ENCODE measurements at regions not wholly inside any gene's neighbourhood (a gene's known extent, or its start where the extent isn't known, plus 50 kb on each side); places are given as distances from the start of the nearest gene placed in this dataset.
"Not testable (repeated sequence)": the region's sequence is repeated elsewhere in the genome, so short reads cannot be mapped to it uniquely, and the experiment has no call there.

DNA sequence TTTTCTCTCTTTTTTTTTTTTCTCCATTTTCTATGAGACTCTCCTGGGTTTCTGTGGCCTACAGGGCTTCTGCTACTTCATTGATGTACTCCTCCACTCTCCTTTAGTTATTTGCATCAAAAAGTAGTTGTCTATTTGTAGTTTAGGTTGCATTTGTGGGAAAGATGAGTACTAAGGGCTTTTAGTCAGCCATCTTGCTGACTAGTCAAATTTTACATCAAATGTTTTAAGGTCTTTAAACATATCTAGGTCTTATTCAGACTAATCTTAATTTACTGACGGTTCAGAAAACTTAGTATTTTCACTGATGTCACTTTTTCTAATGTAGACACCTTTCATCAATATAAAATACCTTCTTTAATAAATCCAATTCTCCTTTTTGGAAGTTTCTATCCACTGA, 871.0 kb downstream of the PLOD2 start:
- TF ChIP-seq, protein P1, sequence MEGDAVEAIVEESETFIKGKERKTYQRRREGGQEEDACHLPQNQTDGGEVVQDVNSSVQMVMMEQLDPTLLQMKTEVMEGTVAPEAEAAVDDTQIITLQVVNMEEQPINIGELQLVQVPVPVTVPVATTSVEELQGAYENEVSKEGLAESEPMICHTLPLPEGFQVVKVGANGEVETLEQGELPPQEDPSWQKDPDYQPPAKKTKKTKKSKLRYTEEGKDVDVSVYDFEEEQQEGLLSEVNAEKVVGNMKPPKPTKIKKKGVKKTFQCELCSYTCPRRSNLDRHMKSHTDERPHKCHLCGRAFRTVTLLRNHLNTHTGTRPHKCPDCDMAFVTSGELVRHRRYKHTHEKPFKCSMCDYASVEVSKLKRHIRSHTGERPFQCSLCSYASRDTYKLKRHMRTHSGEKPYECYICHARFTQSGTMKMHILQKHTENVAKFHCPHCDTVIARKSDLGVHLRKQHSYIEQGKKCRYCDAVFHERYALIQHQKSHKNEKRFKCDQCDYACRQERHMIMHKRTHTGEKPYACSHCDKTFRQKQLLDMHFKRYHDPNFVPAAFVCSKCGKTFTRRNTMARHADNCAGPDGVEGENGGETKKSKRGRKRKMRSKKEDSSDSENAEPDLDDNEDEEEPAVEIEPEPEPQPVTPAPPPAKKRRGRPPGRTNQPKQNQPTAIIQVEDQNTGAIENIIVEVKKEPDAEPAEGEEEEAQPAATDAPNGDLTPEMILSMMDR (IDR thresholded peaks at IDR 0.05) = no peak
- Histone ChIP-seq H3K4me1 (ENCODE audit: control insufficient read depth in 1 of 2, low read depth in 2 of 2) (no peaks in the 10 kb centered on the region), H3K27me3 (replicated peaks; ENCODE audit: insufficient read depth) (no peaks in the 10 kb centered on the region), H3K9me3 (no peaks in the 10 kb centered on the region), H3K36me3 (no peaks in the 10 kb centered on the region), H3K4me3 (no peak overlapping the region), H3K27ac (no peak overlapping the region)
- DNase-seq (ENCODE audit: low spot score) = no peak
- ATAC-seq (ENCODE audit: insufficient number of reproducible peaks, low FRiP score, low read depth) = no peak

DNA sequence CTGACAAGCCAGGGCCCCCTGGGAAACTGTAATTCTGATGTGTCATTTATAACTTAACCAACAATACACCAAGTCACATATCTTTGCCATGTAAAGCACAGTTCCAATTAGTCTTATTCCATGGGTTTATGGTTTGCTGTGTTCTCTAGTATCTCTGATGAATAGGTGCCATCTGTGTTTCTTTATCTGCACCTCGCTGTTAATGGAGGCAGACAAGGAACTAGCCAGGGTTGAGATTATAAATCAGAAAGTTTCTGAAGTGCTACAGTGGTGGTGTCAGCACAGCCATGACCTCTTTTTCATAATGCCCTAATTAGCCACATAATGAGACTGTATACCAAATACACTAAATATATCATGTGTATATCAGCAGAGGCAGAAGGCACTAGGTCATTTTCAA, 866.4 kb downstream of the PLOD2 start:
- ATAC-seq (ENCODE audit: insufficient number of reproducible peaks, low FRiP score, low read depth) (no peak), DNase-seq (ENCODE audit: low spot score) (no peak)
- H3K36me3 ChIP-seq = no peaks in the 10 kb centered on the region
- H3K4me1 ChIP-seq (ENCODE audit: control insufficient read depth in 1 of 2, low read depth in 2 of 2) = no peaks in the 10 kb centered on the region
- H3K27ac ChIP-seq = no peak overlapping the region
- TF ChIP-seq, protein P1 (IDR thresholded peaks at IDR 0.05) = no peak
- H3K27me3 ChIP-seq (replicated peaks; ENCODE audit: insufficient read depth) = no peaks in the 10 kb centered on the region
- no peak overlapping the region for H3K4me3 ChIP-seq
- no peaks in the 10 kb centered on the region for H3K9me3 ChIP-seq

DNA sequence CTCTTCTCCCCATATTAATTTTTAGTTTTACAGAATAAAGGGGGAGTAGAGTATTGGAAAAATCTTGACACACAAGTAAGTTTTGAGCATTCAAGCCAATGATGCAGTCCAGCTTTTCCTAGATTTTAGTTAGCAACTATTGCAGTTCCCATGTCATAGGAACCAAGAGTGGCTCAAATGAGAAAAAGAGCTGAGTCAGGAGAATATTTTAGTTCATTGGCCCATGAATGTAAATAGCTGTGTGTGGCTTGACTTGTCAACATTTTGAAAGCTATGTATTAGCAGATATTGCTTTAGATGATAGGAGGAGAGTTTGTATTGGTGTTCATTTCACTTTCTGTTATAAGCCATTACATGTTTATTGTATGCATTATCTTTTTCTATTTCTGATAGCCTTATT, 853.7 kb downstream of the PLOD2 start:
- H3K27ac ChIP-seq = no peak overlapping the region

DNA sequence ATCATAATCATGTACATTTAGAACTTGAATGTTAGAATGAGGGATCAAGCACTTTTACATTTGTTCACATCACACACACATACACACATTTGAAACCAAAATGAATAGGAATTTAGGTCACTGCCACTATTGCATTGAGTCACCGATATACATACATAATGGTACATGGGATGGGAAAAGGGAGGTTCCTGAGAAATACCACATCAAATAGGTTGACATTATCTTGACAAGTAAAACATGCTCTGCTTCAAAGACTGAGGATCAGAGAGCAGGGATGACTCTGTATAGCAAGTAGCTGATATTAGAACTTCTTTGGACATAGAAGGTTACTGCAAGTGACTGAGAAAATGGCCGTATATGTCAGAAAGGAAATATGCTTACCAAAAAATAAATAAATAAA, 847.2 kb downstream of the PLOD2 start:
- no peaks in the 10 kb centered on the region for H3K4me1 ChIP-seq (ENCODE audit: control insufficient read depth in 1 of 2, low read depth in 2 of 2)
- H3K4me3 ChIP-seq = no peak overlapping the region
- ATAC-seq (ENCODE audit: insufficient number of reproducible peaks, low FRiP score, low read depth) (no peak), DNase-seq (ENCODE audit: low spot score) (no peak)
- peaks cover 4% of the 10 kb centered on the region for H3K9me3 ChIP-seq
- H3K27me3 ChIP-seq (replicated peaks; ENCODE audit: insufficient read depth) = no peaks in the 10 kb centered on the region
- TF ChIP-seq, protein P1 (IDR thresholded peaks at IDR 0.05) = no peak
- H3K36me3 ChIP-seq = no peaks in the 10 kb centered on the region
- no peak overlapping the region for H3K27ac ChIP-seq

More for the DNA sequence above, 853.7 kb downstream of the PLOD2 start:
- Histone ChIP-seq H3K4me1 (ENCODE audit: control insufficient read depth in 1 of 2, low read depth in 2 of 2) (no peaks in the 10 kb centered on the region), H3K4me3 (no peak overlapping the region), H3K36me3 (no peaks in the 10 kb centered on the region), H3K27me3 (replicated peaks; ENCODE audit: insufficient read depth) (no peaks in the 10 kb centered on the region), H3K9me3 (no peaks in the 10 kb centered on the region)
- no peak for DNase-seq (ENCODE audit: low spot score)
- no peak for ATAC-seq (ENCODE audit: insufficient number of reproducible peaks, low FRiP score, low read depth)
- TF ChIP-seq, protein P1 (IDR thresholded peaks at IDR 0.05) = no peak

DNA sequence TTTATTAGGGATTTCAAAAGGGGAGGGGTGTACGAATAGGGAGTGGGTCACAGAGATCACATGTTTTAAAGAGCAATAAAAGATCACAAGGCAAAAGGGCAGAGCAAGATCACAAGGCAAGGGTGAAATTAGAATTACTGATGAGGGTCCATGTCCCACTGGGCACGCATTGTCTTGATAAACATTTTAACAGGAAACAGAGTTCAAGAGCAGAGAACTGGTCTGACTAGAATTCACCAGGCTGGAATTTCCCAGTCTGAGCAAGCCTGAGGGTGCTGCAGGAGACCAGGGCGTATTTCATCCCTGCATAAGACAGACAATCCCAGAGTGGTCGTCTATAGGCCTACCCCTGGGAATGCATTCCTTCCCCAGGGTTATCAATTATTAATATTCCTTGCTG, 844.7 kb downstream of the PLOD2 start:
- H3K4me1 ChIP-seq (ENCODE audit: control insufficient read depth in 1 of 2, low read depth in 2 of 2); H3K4me3 ChIP-seq; H3K36me3 ChIP-seq; H3K9me3 ChIP-seq; ATAC-seq (ENCODE audit: insufficient number of reproducible peaks, low FRiP score, low read depth); H3K27me3 ChIP-seq (replicated peaks; ENCODE audit: insufficient read depth); DNase-seq (ENCODE audit: low spot score); H3K27ac ChIP-seq: not testable (repeated sequence)

DNA sequence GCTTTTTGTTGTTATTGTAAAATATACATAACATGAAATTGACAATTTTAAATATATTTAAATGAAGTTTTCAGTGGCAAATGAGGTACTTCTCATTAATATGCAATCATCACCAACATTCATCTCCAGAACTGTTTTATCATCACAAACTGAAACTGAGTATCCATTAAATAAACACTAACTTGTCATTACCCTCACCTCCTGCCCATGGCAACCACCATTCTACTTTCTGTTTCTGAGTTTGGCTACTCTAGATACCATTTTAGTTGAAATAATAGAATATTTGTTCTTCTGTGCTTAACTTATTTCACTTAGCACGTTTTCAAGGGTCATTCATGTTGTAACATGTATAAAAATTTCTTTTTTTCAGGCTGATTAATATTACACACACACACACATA, 834.3 kb downstream of the PLOD2 start:
- DNase-seq (ENCODE audit: low spot score) (no peak), ATAC-seq (ENCODE audit: insufficient number of reproducible peaks, low FRiP score, low read depth) (no peak)
- Histone ChIP-seq H3K4me1 (ENCODE audit: control insufficient read depth in 1 of 2, low read depth in 2 of 2) (no peaks in the 10 kb centered on the region), H3K27ac (no peak overlapping the region), H3K4me3 (no peak overlapping the region), H3K9me3 (no peaks in the 10 kb centered on the region), H3K27me3 (replicated peaks; ENCODE audit: insufficient read depth) (no peaks in the 10 kb centered on the region), H3K36me3 (no peaks in the 10 kb centered on the region)
- TF ChIP-seq, protein P1 (IDR thresholded peaks at IDR 0.05) = no peak

DNA sequence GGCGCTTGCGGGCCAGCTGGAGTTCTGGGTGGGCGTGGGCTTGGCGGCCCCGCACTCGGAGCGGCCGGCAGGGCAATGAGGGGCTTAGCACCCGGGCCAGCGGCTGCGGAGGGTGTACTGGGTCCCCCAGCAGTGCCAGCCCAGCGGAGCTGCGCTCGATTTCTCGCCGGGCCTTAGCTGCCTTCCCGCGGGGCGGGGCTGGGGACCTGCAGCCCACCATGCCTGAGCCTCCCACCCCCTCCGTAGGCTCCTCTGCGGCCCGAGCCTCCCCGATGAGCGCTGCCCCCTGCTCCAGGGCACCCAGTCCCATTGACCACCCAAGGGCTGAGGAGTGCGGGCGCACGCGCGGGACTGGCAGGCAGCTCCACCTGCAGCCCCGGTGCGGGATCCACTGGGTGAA, 827.6 kb downstream of the PLOD2 start:
- not testable (repeated sequence) for DNase-seq (ENCODE audit: low spot score); H3K36me3 ChIP-seq; ATAC-seq (ENCODE audit: insufficient number of reproducible peaks, low FRiP score, low read depth); H3K9me3 ChIP-seq; H3K4me3 ChIP-seq; H3K4me1 ChIP-seq (ENCODE audit: control insufficient read depth in 1 of 2, low read depth in 2 of 2); H3K27ac ChIP-seq; H3K27me3 ChIP-seq (replicated peaks; ENCODE audit: insufficient read depth)
